Prostate gland (tissue), 2 donors: ENCODE measurements at regions not wholly inside any gene's neighbourhood (a gene's known extent, or its start where the extent isn't known, plus 50 kb on each side); places are given as distances from the start of the nearest gene placed in this dataset.

Source experiments
- DNase-seq: peaks from one replicate; pipeline ENCODE4 v3.0.0-alpha.2; 2019; ENCODE audit warnings: low spot score
- H3K27ac ChIP-seq, 2 donors: fragments of 200-600 bp; sonication (generic); 2 replicates each; pipeline ENCODE4 v1.5.1; 2017 to 2019
- H3K27me3 ChIP-seq: fragments of 200-600 bp; sonication (generic); replicated peaks from 2 replicates; pipeline ENCODE4 v1.5.1; 2019; ENCODE audit not compliant: insufficient read depth
- H3K36me3 ChIP-seq, 2 donors: fragments of 200-600 bp; sonication (generic); 1 replicate in 1 of 2; 2 replicates in 1 of 2; pipeline versions ENCODE4 v1.5.1 to v1.8.1; 2017 to 2019
- H3K4me1 ChIP-seq: fragments of 200-600 bp; sonication (generic); replicated peaks from 2 replicates; pipeline ENCODE4 v1.5.1; 2019
- H3K4me3 ChIP-seq, 2 donors: fragments of 200-600 bp; sonication (generic); 2 replicates each; pipeline ENCODE4 v1.5.1; 2017 to 2019
- H3K9me3 ChIP-seq: fragments of 200-600 bp; sonication (generic); 2 replicates; pipeline ENCODE4 v1.5.1; 2017
- POLR2A ChIP-seq: fragments of 450-650 bp; IDR thresholded peaks from one replicate; pipeline ENCODE4 v1.6.1; 2016; ENCODE audit warnings: antibody characterized with exemption, mild to moderate bottlenecking
- POLR2AphosphoS5 ChIP-seq: sonication (generic); formaldehyde crosslinking; IDR thresholded peaks from one replicate; pipeline ENCODE4 v1.6.1; 2017; ENCODE audit warnings: antibody characterized with exemption
- WGBS: methylation state at CpG from one replicate; pipeline ENCODE4 v1.1.5; 2018; 5-methylcytosine and 5-hydroxymethylcytosine counted together
- intact Hi-C: fragments of 100-400 bp; cut with DNase I; formaldehyde crosslinking; loops from one replicate; pipeline ENCODE4 v1.14.2; 2022
- TF ChIP-seq, protein P1 (sequence below), 4 experiments: fragments of 200-600 bp in 2 of 4; fragments of 450-650 bp in 2 of 4; sonication (generic) in 2 of 4; IDR thresholded peaks; 1 replicate in 3 of 4; 2 replicates in 1 of 4; pipeline ENCODE4 v1.5.1; 2016 to 2019; ENCODE audit warnings: antibody characterized with exemption in 4 of 4, mild to moderate bottlenecking in 2 of 4, moderate library complexity in 2 of 4

GRCh38 chr5:155605920-155606319 lies 592.4 kb downstream of the KIF4B start:
- no peaks in the 10 kb centered on the region for H3K27me3 ChIP-seq
- H3K36me3 ChIP-seq, result no peaks in the 10 kb centered on the region
- no peaks in the 10 kb centered on the region for H3K4me1 ChIP-seq
- 71% methylated on average over 1 of the region's 1 CpG for WGBS
- no peak overlapping the region for H3K27ac ChIP-seq
- TF ChIP-seq POLR2AphosphoS5 (no peak), POLR2A (no peak)
- TF ChIP-seq, protein P1, sequence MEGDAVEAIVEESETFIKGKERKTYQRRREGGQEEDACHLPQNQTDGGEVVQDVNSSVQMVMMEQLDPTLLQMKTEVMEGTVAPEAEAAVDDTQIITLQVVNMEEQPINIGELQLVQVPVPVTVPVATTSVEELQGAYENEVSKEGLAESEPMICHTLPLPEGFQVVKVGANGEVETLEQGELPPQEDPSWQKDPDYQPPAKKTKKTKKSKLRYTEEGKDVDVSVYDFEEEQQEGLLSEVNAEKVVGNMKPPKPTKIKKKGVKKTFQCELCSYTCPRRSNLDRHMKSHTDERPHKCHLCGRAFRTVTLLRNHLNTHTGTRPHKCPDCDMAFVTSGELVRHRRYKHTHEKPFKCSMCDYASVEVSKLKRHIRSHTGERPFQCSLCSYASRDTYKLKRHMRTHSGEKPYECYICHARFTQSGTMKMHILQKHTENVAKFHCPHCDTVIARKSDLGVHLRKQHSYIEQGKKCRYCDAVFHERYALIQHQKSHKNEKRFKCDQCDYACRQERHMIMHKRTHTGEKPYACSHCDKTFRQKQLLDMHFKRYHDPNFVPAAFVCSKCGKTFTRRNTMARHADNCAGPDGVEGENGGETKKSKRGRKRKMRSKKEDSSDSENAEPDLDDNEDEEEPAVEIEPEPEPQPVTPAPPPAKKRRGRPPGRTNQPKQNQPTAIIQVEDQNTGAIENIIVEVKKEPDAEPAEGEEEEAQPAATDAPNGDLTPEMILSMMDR (IDR thresholded peaks at IDR 0.05), result no peak
- H3K9me3 ChIP-seq, result no peaks in the 10 kb centered on the region
- DNase-seq, result no peak
- intact Hi-C loops, result no loop called here
- no peak overlapping the region for H3K4me3 ChIP-seq

DNA sequence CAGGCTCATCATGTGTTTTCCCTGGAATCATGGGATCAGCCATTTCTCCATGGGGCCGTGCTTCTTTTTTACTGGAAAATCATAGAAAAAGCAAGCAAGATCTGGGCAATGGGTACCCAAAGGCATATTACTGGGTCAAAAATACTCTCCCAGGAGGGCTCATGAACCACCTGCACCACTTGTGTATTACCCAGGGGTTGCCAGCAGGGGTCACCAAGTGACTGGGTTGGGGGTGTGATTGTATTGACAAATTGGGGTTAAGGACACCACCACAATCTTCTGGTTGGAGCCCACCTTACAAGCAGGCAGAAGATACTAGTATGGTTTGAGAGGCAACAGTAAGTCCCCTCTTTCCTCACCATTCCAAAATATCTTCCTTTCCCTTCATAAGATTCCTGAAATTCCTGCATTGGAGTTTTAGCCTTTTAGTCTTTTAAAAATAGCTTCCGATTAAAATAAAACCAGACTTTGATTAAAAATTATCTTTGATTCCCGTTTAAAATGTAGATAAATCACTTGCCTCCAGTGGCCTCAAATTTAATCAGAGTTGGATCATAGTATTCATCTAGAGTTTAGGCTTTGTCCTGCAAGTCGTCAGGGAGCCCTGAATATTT lies 603.3 kb downstream of the KIF4B start:
- Histone ChIP-seq H3K9me3 (no peaks in the 10 kb centered on the region), H3K27ac (no peak overlapping the region), H3K4me1 (no peaks in the 10 kb centered on the region), H3K4me3 (no peak overlapping the region), H3K36me3 (no peaks in the 10 kb centered on the region), H3K27me3 (no peaks in the 10 kb centered on the region)
- no peak for DNase-seq
- TF ChIP-seq, protein P1 (IDR thresholded peaks at IDR 0.05), result peak; percentile 13 to 66 (median 48)
- TF ChIP-seq POLR2A, result no peak
- intact Hi-C loops, result loop anchor here (10.0 kb wide), 1 partner anchor 1208 kb away; no protein-coding TSS in a partner anchor
- 63% methylated on average over 4 of the region's 4 CpGs for WGBS

GRCh38 chr5:155619688-155620087 lies 606.1 kb downstream of the KIF4B start:
- intact Hi-C loops, result loop anchor here (10.0 kb wide), 1 partner anchor 1205 kb away; no protein-coding TSS in a partner anchor
- TF ChIP-seq, protein P1 (IDR thresholded peaks at IDR 0.05), result no peak
- TF ChIP-seq POLR2A, result no peak
- no peak for TF ChIP-seq POLR2AphosphoS5
- Histone ChIP-seq H3K27ac (no peak overlapping the region), H3K9me3 (no peaks in the 10 kb centered on the region), H3K4me1 (no peaks in the 10 kb centered on the region), H3K27me3 (no peaks in the 10 kb centered on the region), H3K36me3 (no peaks in the 10 kb centered on the region), H3K4me3 (no peak overlapping the region)
- WGBS, result 64% methylated on average over 5 of the region's 5 CpGs
- DNase-seq, result no peak

- Histone ChIP-seq H3K27me3 (no peaks in the 10 kb centered on the region), H3K4me1 (no peaks in the 10 kb centered on the region), H3K27ac (no peak overlapping the region), H3K4me3 (no peak overlapping the region), H3K36me3 (no peaks in the 10 kb centered on the region), H3K9me3 (no peaks in the 10 kb centered on the region)
- no peak for DNase-seq
- intact Hi-C loops, result no loop called here
- TF ChIP-seq POLR2A, result no peak
- no peak for TF ChIP-seq POLR2AphosphoS5
- TF ChIP-seq, protein P1 (IDR thresholded peaks at IDR 0.05), result no peak
- WGBS, result 47% methylated on average over 7 of the region's 7 CpGs
These were observed 607.4 kb downstream of the KIF4B start for GRCh38 chr5:155620821-155621410.
